Testis (tissue), 2 donors: ENCODE measurements at regions not wholly inside any gene's neighbourhood (a gene's known extent, or its start where the extent isn't known, plus 50 kb on each side); places are given as distances from the start of the nearest gene placed in this dataset.

Experiments used
- CTCF ChIP-seq, 3 experiments: fragments of 450-650 bp in 2 of 3; fragments of 200-600 bp in 1 of 3; sonication (generic) in 1 of 3; IDR thresholded peaks; one replicate each; pipeline ENCODE4 v1.5.1; 2016 to 2019; ENCODE audit warnings: antibody characterized with exemption in 3 of 3, mild to moderate bottlenecking in 2 of 3, moderate library complexity in 1 of 3
- POLR2A ChIP-seq: fragments of 450-650 bp; IDR thresholded peaks from one replicate; pipeline ENCODE4 v1.6.1; 2017; ENCODE audit warnings: antibody characterized with exemption, mild to moderate bottlenecking, moderate library complexity

DNA sequence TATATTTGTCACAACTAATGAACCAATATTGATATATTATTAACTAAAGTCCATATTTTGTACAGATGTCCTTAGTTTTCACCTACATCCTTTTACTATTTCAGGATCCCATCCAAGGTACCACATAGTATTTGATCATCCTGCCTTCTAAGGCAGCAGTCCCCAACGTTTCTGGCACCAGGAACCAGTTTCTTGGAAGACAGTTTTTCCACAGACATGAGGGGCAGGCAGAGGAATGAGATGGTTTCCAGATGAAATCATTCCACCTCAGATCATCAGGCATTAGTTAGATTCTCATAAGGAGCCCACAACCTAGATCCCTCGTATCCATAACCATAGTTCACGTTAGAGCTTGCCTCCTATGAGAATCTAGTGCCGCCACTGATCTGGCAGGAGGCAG, 82.8 kb upstream of the BCL2L14 start:
- no peak for TF ChIP-seq CTCF (IDR thresholded peaks at IDR 0.05)
- TF ChIP-seq POLR2A = no peak
